GM18511 (cell line): ENCODE measurements at regions not wholly inside any gene's neighbourhood (a gene's known extent, or its start where the extent isn't known, plus 50 kb on each side); places are given as distances from the start of the nearest gene placed in this dataset.

ENCODE experiments used
- ATAC-seq: cut with Tn5 transposase; IDR thresholded peaks from one replicate; pipeline ENCODE4 v1.9.1; 2021; ENCODE audit warnings: mild to moderate bottlenecking, moderate library complexity; ENCODE audit not compliant: unreplicated experiment

GRCh38 chr14:95413289-95414215 lies 93.8 kb upstream of the CLMN start:
- ATAC-seq = no peak

- no peak for ATAC-seq
Observed at GRCh38 chr14:95410838-95411237, 91.1 kb upstream of the CLMN start.

- no peak for ATAC-seq
Observed at GRCh38 chr14:95409477-95410272, 90.0 kb upstream of the CLMN start.

GRCh38 chr14:95408731-95409476 lies 89.2 kb upstream of the CLMN start:
- no peak for ATAC-seq

GRCh38 chr14:95407354-95407753 lies 87.6 kb upstream of the CLMN start:
- no peak for ATAC-seq

- no peak for ATAC-seq
Observed at GRCh38 chr14:95406756-95407277, 87.1 kb upstream of the CLMN start.

- ATAC-seq = no peak
Observed at GRCh38 chr14:95404583-95404982, 84.9 kb upstream of the CLMN start.

GRCh38 chr14:95402578-95402977 lies 82.9 kb upstream of the CLMN start:
- no peak for ATAC-seq

GRCh38 chr14:95402176-95402575 lies 82.5 kb upstream of the CLMN start:
- ATAC-seq = no peak

- no peak for ATAC-seq
Observed at GRCh38 chr14:95398630-95399547, 79.2 kb upstream of the CLMN start.

- ATAC-seq = no peak
Observed at GRCh38 chr14:95397325-95397724, 77.6 kb upstream of the CLMN start.

- no peak for ATAC-seq
Observed at GRCh38 chr14:95396221-95396620, 76.5 kb upstream of the CLMN start.

- ATAC-seq = no peak
Observed at GRCh38 chr14:95395098-95395737, 75.5 kb upstream of the CLMN start.

GRCh38 chr14:95394297-95395097 lies 74.8 kb upstream of the CLMN start:
- ATAC-seq = no peak

GRCh38 chr14:95392841-95393240 lies 73.1 kb upstream of the CLMN start:
- ATAC-seq = no peak

- ATAC-seq = no peak
Observed at GRCh38 chr14:95391331-95391730, 71.6 kb upstream of the CLMN start.

GRCh38 chr14:95389471-95390011 lies 69.8 kb upstream of the CLMN start:
- ATAC-seq = no peak

- no peak for ATAC-seq
Observed at GRCh38 chr14:95388699-95389098, 69.0 kb upstream of the CLMN start.
